Fibroblast of the conjunctiva (primary cell): ENCODE measurements at regions not wholly inside any gene's neighbourhood (a gene's known extent, or its start where the extent isn't known, plus 50 kb on each side); places are given as distances from the start of the nearest gene placed in this dataset.

Source experiments
- DNase-seq: peaks from one replicate; pipeline ENCODE4 v3.0.0-alpha.2; 2010; ENCODE audit warnings: low read depth

- DNase-seq, result no peak
Measured at GRCh38 chr11:119473901-119474681, 51.1 kb upstream of the THY1 start.

DNA sequence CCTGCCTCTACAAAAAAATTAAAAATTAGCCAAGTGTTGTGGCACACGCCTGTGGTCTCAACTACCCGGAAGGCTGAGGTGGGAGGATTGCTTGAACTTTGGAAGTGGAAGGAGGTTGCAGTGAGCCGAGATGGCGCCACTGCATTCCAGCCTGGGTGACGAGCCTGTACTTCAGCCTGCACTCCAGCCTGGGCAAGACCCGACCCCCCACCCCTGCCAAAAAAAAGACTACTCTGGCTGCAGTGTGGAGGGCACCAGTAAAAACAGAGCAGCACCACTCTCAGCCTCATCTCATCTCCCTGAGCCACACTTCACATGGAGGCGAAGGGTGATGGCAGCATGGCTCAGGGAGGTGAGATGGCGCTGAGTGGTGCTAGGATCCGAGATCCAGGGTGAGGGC is 50.3 kb upstream of the THY1 start:
- no peak for DNase-seq

DNA sequence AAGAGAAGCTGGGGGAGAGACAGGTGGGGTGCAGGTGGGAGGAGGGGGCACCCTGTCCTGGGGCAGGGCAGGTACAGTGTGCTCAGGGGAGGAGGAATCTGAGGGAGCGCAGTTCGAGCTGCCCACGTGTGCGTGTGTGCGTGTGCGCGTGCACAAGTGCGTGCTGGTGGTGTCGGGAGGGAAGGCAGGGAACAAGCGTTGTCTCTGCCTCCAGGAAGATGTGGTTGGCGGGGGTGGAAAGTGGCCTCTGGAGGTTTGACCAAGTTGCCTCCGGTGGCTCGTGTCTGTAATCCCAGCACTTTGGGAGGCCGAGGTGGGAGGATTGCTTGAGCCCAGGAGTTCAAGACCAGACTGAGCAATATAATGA is 49.9 kb upstream of the THY1 start:
- DNase-seq, result no peak
